Caco-2 (cell line): ENCODE measurements at regions not wholly inside any gene's neighbourhood (a gene's known extent, or its start where the extent isn't known, plus 50 kb on each side); places are given as distances from the start of the nearest gene placed in this dataset.

Experiments
- BruUV-seq: library from RNA; stranded (reverse); fragments of 400-500 nt; replicated peaks from 2 replicates; lab custom pipeline; 2021; lab: Mats Ljungman, UMichigan
- CTCF ChIA-PET: fragments of 300-600 bp; sonication (Branson Sonifier 250); formaldehyde crosslinking; loops from one replicate; lab custom pipeline; 2022; ENCODE audit warnings: antibody characterized with exemption; lab: Charles Lee
- POLR2A ChIA-PET: fragments of 300-600 bp; sonication (Branson Sonifier 250); formaldehyde crosslinking; loops from one replicate; lab custom pipeline; 2022; ENCODE audit warnings: antibody characterized with exemption; lab: Charles Lee
- DNase-seq, 2 experiments: peaks; one replicate each; pipeline versions ENCODE4 v3.0.0 to v3.0.0-alpha.2; 2020 to 2022
- H3K27me3 ChIP-seq: replicated peaks from 2 replicates; pipeline ENCODE4 v1.6.0; 2011; ENCODE audit warnings: low read length; ENCODE audit not compliant: control insufficient read depth, insufficient read depth
- H3K36me3 ChIP-seq: 2 replicates; pipeline ENCODE4 v1.5.1; 2011; ENCODE audit warnings: low read length; ENCODE audit not compliant: control insufficient read depth, insufficient read depth
- H3K4me1 ChIP-seq: fragments of 250-450 bp; sonication (Bioruptor Pico); 2 replicates; pipeline ENCODE4 v1.5.1; 2020; ENCODE audit warnings: mild to moderate bottlenecking
- H3K4me3 ChIP-seq: 2 replicates; pipeline ENCODE4 v1.5.1; 2011; ENCODE audit warnings: low read depth, mild to moderate bottlenecking, control low read depth, low read length
- H3K9me3 ChIP-seq: fragments of 250-450 bp; sonication (Bioruptor Pico); 2 replicates; pipeline ENCODE4 v1.5.1; 2020; ENCODE audit warnings: mild to moderate bottlenecking, moderate library complexity
- H3K27ac Mint-ChIP-seq: one replicate; pipeline ENCODE4 v1.8.0; 2022; ENCODE audit warnings: mixed read lengths; ENCODE audit not compliant: unreplicated experiment
- H3K27me3 Mint-ChIP-seq: one replicate; pipeline ENCODE4 v1.8.0; 2022; ENCODE audit warnings: mixed read lengths; ENCODE audit not compliant: insufficient read depth, unreplicated experiment
- H3K36me3 Mint-ChIP-seq: one replicate; pipeline ENCODE4 v1.8.0; 2022; ENCODE audit warnings: mild to moderate bottlenecking, mixed read lengths; ENCODE audit not compliant: insufficient read depth, unreplicated experiment
- H3K4me1 Mint-ChIP-seq: one replicate; pipeline ENCODE4 v1.8.0; 2022; ENCODE audit warnings: low read depth, mixed read lengths; ENCODE audit not compliant: unreplicated experiment
- H3K4me3 Mint-ChIP-seq: one replicate; pipeline ENCODE4 v1.8.0; 2022; ENCODE audit warnings: mild to moderate bottlenecking, moderate library complexity, mixed read lengths; ENCODE audit not compliant: unreplicated experiment
- H3K9me3 Mint-ChIP-seq: one replicate; pipeline ENCODE4 v1.8.0; 2022; ENCODE audit warnings: mixed read lengths; ENCODE audit not compliant: unreplicated experiment
- intact Hi-C: fragments of 100-400 bp; cut with micrococcal nuclease; formaldehyde crosslinking; loops from one replicate; pipeline ENCODE4 v1.10.0; 2022; ENCODE audit not compliant: unreplicated experiment
- TF ChIP-seq, protein P1 (sequence below), 2 experiments: fragments of 200-600 bp in 1 of 2; IDR thresholded peaks; 1 replicate in 1 of 2; 2 replicates in 1 of 2; pipeline versions ENCODE4 v1.5.1 to v1.8.0; 2011 to 2022; ENCODE audit warnings: antibody characterized with exemption in 1 of 2, control low read depth in 1 of 2, inconsistent platforms in 1 of 2, low read depth in 1 of 2, low read length in 1 of 2, mild to moderate bottlenecking in 1 of 2, moderate library complexity in 1 of 2; ENCODE audit not compliant: insufficient read depth in 1 of 2, severe bottlenecking in 1 of 2, unreplicated experiment in 1 of 2

DNA sequence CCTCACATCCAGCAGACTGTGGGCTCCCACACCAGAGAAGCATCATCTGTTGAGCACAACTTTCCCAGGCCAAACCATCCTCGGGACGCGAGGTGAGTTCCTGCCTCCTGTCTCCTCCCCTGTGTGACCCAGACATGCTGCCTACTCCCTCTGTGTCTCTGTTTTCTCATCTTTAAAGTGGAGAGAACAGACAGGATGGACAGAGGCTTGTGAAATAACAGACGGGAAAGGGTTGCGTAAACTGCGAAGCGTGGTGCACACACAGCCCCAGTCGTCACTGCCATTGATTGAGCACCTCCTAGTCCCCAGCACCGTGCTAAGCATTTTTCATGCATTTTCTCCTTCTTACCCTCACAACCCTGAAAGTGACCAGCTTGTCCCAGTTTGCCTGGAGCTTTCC is 52.1 kb upstream of the LMX1B start:
- ChIA-PET CTCF (interaction anchor here (0.9 kb wide), 1 partner anchor 220 kb away, joined by 4 read pairs; no protein-coding TSS in a partner anchor), POLR2A (no interaction called here)
- H3K4me1 ChIP-seq, result no peaks in the 10 kb centered on the region
- peaks cover 3% of the 10 kb centered on the region; the same call in 1 of the 2 replicates for H3K27me3 ChIP-seq
- Mint-ChIP-seq H3K4me3 (no peak overlapping the region), H3K4me1 (no peaks in the 10 kb centered on the region), H3K9me3 (no peaks in the 10 kb centered on the region), H3K27me3 (peaks cover 20% of the 10 kb centered on the region), H3K27ac (no peak overlapping the region), H3K36me3 (no peaks in the 10 kb centered on the region)
- TF ChIP-seq, protein P1, sequence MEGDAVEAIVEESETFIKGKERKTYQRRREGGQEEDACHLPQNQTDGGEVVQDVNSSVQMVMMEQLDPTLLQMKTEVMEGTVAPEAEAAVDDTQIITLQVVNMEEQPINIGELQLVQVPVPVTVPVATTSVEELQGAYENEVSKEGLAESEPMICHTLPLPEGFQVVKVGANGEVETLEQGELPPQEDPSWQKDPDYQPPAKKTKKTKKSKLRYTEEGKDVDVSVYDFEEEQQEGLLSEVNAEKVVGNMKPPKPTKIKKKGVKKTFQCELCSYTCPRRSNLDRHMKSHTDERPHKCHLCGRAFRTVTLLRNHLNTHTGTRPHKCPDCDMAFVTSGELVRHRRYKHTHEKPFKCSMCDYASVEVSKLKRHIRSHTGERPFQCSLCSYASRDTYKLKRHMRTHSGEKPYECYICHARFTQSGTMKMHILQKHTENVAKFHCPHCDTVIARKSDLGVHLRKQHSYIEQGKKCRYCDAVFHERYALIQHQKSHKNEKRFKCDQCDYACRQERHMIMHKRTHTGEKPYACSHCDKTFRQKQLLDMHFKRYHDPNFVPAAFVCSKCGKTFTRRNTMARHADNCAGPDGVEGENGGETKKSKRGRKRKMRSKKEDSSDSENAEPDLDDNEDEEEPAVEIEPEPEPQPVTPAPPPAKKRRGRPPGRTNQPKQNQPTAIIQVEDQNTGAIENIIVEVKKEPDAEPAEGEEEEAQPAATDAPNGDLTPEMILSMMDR (IDR thresholded peaks at IDR 0.05; ENCODE audit: insufficient read depth in 1 of 2, low read depth in 1 of 2, low read length in 1 of 2, severe bottlenecking in 1 of 2, unreplicated experiment in 1 of 2), result no peak
- no TSS peak for BruUV-seq
- no peak for DNase-seq
- H3K4me3 ChIP-seq, result no peak overlapping the region
- no peaks in the 10 kb centered on the region for H3K9me3 ChIP-seq
- intact Hi-C loops, result no loop called here
- no peaks in the 10 kb centered on the region for H3K36me3 ChIP-seq

DNA sequence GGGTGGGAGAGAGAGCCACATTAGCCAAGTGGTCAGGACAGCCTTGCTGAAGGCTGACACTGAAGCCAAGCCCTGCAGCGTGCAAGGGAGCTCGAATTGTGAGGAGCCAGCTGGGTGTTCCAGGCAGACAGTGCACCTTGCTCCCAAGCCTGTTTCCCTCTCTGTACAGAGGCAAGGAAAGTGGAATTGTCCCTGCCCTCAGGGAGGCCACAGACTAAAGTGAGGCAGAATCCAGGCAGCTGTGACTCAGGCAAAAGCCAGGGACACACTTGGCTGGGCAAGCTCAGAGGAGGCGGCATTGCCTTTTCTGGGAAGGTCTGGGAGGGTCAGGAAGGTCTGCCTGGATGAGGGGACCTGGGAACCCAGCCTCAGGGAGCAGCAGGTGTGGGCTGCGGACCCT is 50.2 kb upstream of the LMX1B start:
- no peak for DNase-seq
- H3K4me3 ChIP-seq, result no peak overlapping the region
- Mint-ChIP-seq H3K9me3 (no peaks in the 10 kb centered on the region), H3K27me3 (peaks cover 20% of the 10 kb centered on the region), H3K36me3 (no peaks in the 10 kb centered on the region), H3K27ac (no peak overlapping the region), H3K4me1 (no peaks in the 10 kb centered on the region), H3K4me3 (no peak overlapping the region)
- H3K36me3 ChIP-seq, result no peaks in the 10 kb centered on the region
- no peaks in the 10 kb centered on the region for H3K4me1 ChIP-seq
- intact Hi-C loops, result no loop called here
- no TSS peak for BruUV-seq
- CTCF ChIA-PET, result interaction anchor here (1.0 kb wide), 1 partner anchor 15 kb away, joined by 4 read pairs; no protein-coding TSS in a partner anchor
- H3K27me3 ChIP-seq, result peaks cover 3% of the 10 kb centered on the region
- POLR2A ChIA-PET, result no interaction called here
- TF ChIP-seq, protein P1 (IDR thresholded peaks at IDR 0.05; ENCODE audit: insufficient read depth in 1 of 2, low read depth in 1 of 2, low read length in 1 of 2, severe bottlenecking in 1 of 2, unreplicated experiment in 1 of 2), result no peak
- H3K9me3 ChIP-seq, result no peaks in the 10 kb centered on the region
